DOHH2 (cell line): ENCODE measurements at regions not wholly inside any gene's neighbourhood (a gene's known extent, or its start where the extent isn't known, plus 50 kb on each side); places are given as distances from the start of the nearest gene placed in this dataset.

Source experiments
- H3F3A ChIP-seq: fragments of 200-600 bp; sonication (generic), shearing (Covaris generic); 2 replicates; pipeline ENCODE4 v1.6.0; 2016; ENCODE audit warnings: antibody characterized with exemption, mild to moderate bottlenecking; ENCODE audit not compliant: control insufficient read depth, insufficient read depth
- H3K27ac ChIP-seq: fragments of 200-600 bp; sonication (generic); 2 replicates; pipeline ENCODE4 v1.5.1; 2014; ENCODE audit warnings: low read depth, mild to moderate bottlenecking, low read length, moderate library complexity
- H3K27me3 ChIP-seq: fragments of 200-600 bp; sonication (generic); 2 replicates; pipeline ENCODE4 v1.6.1; 2014; ENCODE audit warnings: mild to moderate bottlenecking, low read length, mixed read lengths; ENCODE audit not compliant: control insufficient read depth
- H3K36me3 ChIP-seq: fragments of 200-600 bp; sonication (generic); 2 replicates; pipeline ENCODE4 v1.6.1; 2014; ENCODE audit warnings: mild to moderate bottlenecking, low read length, moderate library complexity, mixed read lengths; ENCODE audit not compliant: control insufficient read depth
- H3K4me1 ChIP-seq: fragments of 200-600 bp; sonication (generic); 2 replicates; pipeline ENCODE4 v1.6.1; 2014; ENCODE audit warnings: mild to moderate bottlenecking, low read length, mixed read lengths; ENCODE audit not compliant: control insufficient read depth
- H3K4me2 ChIP-seq: fragments of 200-600 bp; sonication (generic); 2 replicates; pipeline ENCODE4 v1.6.0; 2014; ENCODE audit warnings: mild to moderate bottlenecking, low read length, moderate library complexity
- H3K4me3 ChIP-seq: fragments of 200-600 bp; sonication (generic); 2 replicates; pipeline ENCODE4 v1.5.1; 2014; ENCODE audit warnings: mild to moderate bottlenecking, low read length, mixed read lengths
- H3K79me2 ChIP-seq: fragments of 200-600 bp; sonication (generic); 2 replicates; pipeline ENCODE4 v1.6.1; 2014; ENCODE audit warnings: mild to moderate bottlenecking, low read length, mixed read lengths; ENCODE audit not compliant: control insufficient read depth
- H3K9me2 ChIP-seq: fragments of 200-600 bp; sonication (generic); replicated peaks from 2 replicates; pipeline ENCODE4 v1.6.1; 2014; ENCODE audit warnings: mild to moderate bottlenecking, low read length, mixed read lengths; ENCODE audit not compliant: control insufficient read depth
- H3K9me3 ChIP-seq: fragments of 200-600 bp; sonication (generic); 2 replicates; pipeline ENCODE4 v1.6.1; 2014; ENCODE audit warnings: antibody characterized with exemption, low read length, mixed read lengths; ENCODE audit not compliant: control insufficient read depth, insufficient read depth
- H4K20me1 ChIP-seq: fragments of 200-600 bp; sonication (generic); 2 replicates; pipeline ENCODE4 v1.6.0; 2014; ENCODE audit warnings: low read depth, mild to moderate bottlenecking, antibody characterized with exemption, low read length, moderate library complexity; ENCODE audit not compliant: control insufficient read depth, insufficient read depth
- CTCF ChIP-seq: fragments of 200-600 bp; sonication (generic); IDR thresholded peaks from one replicate; pipeline ENCODE4 v1.5.1; 2014; ENCODE audit warnings: antibody characterized with exemption, mild to moderate bottlenecking, low read depth, low read length; ENCODE audit not compliant: poor library complexity, severe bottlenecking
- EZH2phosphoT487 ChIP-seq: fragments of 200-600 bp; sonication (generic); IDR thresholded peaks from 2 replicates; pipeline ENCODE4 v1.6.1; 2017; ENCODE audit warnings: borderline replicate concordance, mild to moderate bottlenecking, antibody characterized with exemption, low read length, moderate library complexity, mixed read lengths

- Histone ChIP-seq H3K36me3 (no peaks in the 10 kb centered on the region), H3K4me2 (no peak overlapping the region), H3K9me2 (no peaks in the 10 kb centered on the region), H3F3A (no peaks in the 10 kb centered on the region), H3K9me3 (no peaks in the 10 kb centered on the region), H3K27me3 (no peaks in the 10 kb centered on the region), H3K4me1 (no peaks in the 10 kb centered on the region), H3K4me3 (no peak overlapping the region), H3K79me2 (no peaks in the 10 kb centered on the region), H3K27ac (no peak overlapping the region), H4K20me1 (no peaks in the 10 kb centered on the region)
- TF ChIP-seq CTCF: no peak
- no peak for TF ChIP-seq EZH2phosphoT487
These were observed 148.3 kb upstream of the USP38 start for GRCh38 chr4:143036443-143036842.

DNA sequence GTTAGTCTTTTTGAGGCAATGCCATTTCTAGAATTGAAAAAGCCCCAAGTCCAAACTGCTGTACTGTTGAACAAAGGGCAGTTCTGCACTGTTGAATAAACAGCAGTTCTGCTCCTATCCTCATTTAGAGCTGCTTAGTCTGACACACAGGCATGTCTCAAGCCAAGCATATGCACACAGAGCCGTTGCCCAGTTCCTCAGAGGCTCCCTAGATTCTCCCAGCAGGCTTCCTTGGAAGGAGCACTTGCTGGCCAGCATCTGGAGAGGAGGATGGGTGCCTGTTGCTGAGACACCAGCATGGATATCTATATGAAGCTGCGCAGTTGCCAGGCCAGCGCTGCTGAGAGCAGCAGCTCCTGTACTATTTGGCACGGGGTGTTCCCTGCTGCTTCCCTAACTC is 138.3 kb upstream of the USP38 start:
- Histone ChIP-seq H3K79me2 (no peaks in the 10 kb centered on the region), H3F3A (no peaks in the 10 kb centered on the region), H3K4me3 (no peak overlapping the region), H4K20me1 (no peaks in the 10 kb centered on the region), H3K9me3 (no peaks in the 10 kb centered on the region), H3K27me3 (no peaks in the 10 kb centered on the region), H3K36me3 (no peaks in the 10 kb centered on the region), H3K9me2 (no peaks in the 10 kb centered on the region), H3K27ac (no peak overlapping the region), H3K4me2 (no peak overlapping the region), H3K4me1 (no peaks in the 10 kb centered on the region)
- TF ChIP-seq CTCF (no peak), EZH2phosphoT487 (no peak)

DNA sequence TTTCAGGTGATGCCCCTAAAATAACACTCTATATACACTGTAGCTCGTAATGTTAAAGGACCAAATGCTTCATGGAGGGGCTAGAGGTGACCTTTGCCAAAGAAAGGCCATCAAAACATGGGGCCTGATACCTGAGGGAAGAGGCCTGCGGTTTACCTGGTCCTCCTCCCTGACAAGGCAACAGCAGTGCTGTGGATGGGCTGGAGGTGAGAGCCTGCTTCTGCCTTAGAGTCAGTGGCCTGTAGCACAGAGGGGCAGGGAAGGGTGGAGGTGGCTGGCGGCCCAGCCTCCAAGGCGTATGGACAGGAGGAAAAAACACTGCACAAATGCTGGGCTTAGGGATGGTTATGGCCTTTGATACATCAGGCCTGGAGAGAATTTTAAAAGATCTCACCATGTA is 137.8 kb upstream of the USP38 start:
- H3K27me3 ChIP-seq: no peaks in the 10 kb centered on the region
- H3K9me2 ChIP-seq: no peaks in the 10 kb centered on the region
- no peaks in the 10 kb centered on the region for H3K36me3 ChIP-seq
- H3K27ac ChIP-seq: no peak overlapping the region
- no peaks in the 10 kb centered on the region for H3F3A ChIP-seq
- no peak overlapping the region for H3K4me2 ChIP-seq
- TF ChIP-seq EZH2phosphoT487 (no peak), CTCF (no peak)
- H3K4me1 ChIP-seq: no peaks in the 10 kb centered on the region
- H3K9me3 ChIP-seq: no peaks in the 10 kb centered on the region
- H3K4me3 ChIP-seq: no peak overlapping the region
- H3K79me2 ChIP-seq: no peaks in the 10 kb centered on the region
- H4K20me1 ChIP-seq: no peaks in the 10 kb centered on the region

- no peaks in the 10 kb centered on the region for H3F3A ChIP-seq
- H3K36me3 ChIP-seq: no peaks in the 10 kb centered on the region
- H4K20me1 ChIP-seq: no peaks in the 10 kb centered on the region
- no peaks in the 10 kb centered on the region for H3K27me3 ChIP-seq
- TF ChIP-seq CTCF (no peak), EZH2phosphoT487 (no peak)
- H3K79me2 ChIP-seq: no peaks in the 10 kb centered on the region
- no peaks in the 10 kb centered on the region for H3K9me2 ChIP-seq
- H3K4me1 ChIP-seq: no peaks in the 10 kb centered on the region
- no peaks in the 10 kb centered on the region for H3K9me3 ChIP-seq
- H3K27ac ChIP-seq: no peak overlapping the region
- no peak overlapping the region for H3K4me2 ChIP-seq
- H3K4me3 ChIP-seq: no peak overlapping the region
These were observed 129.7 kb upstream of the USP38 start for GRCh38 chr4:143054971-143055370.
